ENCODE measurements at regions not wholly inside any gene's neighbourhood (a gene's known extent, or its start where the extent isn't known, plus 50 kb on each side); places are given as distances from the start of the nearest gene placed in this dataset.

DNA sequence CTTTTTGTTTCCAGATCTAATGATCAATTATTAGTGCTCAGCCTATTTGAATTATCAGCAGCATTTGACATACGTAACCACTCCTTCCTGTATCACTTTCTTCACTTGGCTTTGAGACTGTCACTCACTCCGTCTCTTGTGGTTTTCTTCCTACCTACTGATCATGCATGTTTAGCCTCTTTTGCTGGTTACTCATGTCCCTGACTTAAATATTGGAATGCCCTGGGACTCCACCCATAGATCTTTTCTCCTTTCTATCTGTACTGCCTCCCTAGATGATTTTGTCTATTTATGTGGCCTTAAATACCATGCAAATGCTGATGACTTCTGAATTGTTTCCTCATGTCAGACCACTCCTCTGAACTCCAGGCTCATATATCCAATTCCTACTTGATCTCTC lies 57.7 kb upstream of the PDE4B start:
- H3K4me1 Mint-ChIP-seq (ENCODE audit: low read depth) = no peaks in the 10 kb centered on the region; the same call in 1 of the 2 replicates
- DNase-seq = no peak
- TF ChIP-seq, protein P1, sequence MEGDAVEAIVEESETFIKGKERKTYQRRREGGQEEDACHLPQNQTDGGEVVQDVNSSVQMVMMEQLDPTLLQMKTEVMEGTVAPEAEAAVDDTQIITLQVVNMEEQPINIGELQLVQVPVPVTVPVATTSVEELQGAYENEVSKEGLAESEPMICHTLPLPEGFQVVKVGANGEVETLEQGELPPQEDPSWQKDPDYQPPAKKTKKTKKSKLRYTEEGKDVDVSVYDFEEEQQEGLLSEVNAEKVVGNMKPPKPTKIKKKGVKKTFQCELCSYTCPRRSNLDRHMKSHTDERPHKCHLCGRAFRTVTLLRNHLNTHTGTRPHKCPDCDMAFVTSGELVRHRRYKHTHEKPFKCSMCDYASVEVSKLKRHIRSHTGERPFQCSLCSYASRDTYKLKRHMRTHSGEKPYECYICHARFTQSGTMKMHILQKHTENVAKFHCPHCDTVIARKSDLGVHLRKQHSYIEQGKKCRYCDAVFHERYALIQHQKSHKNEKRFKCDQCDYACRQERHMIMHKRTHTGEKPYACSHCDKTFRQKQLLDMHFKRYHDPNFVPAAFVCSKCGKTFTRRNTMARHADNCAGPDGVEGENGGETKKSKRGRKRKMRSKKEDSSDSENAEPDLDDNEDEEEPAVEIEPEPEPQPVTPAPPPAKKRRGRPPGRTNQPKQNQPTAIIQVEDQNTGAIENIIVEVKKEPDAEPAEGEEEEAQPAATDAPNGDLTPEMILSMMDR (IDR thresholded peaks at IDR 0.05) = no peak
- no peaks in the 10 kb centered on the region; the same call in 1 of the 2 replicates for H3K9me3 Mint-ChIP-seq
- no peaks in the 10 kb centered on the region for H3K36me3 Mint-ChIP-seq (ENCODE audit: low read depth)
- H3K27ac Mint-ChIP-seq = no peak overlapping the region
- H3K4me3 Mint-ChIP-seq = no peak overlapping the region
- peaks cover 6% of the 10 kb centered on the region for H3K27me3 Mint-ChIP-seq (ENCODE audit: insufficient read depth)

DNA sequence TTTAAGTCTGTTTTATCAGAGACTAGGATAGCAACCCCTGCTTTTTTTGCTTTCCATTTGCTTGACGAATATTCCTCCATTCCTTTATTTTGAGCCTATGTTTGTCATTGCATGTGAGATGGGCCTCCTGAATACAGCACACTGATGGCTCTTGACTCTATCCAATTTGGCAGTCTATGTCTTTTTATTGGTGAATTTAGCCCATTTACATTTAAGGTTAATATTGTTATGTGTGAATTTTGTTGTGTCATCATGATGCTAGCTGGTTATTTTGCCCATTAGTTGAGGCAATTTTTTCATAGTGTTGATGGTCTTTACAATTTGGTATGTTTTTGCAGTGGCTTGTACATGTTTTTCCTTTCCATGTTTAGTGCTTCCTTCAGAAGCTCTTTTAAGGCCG lies 50.7 kb upstream of the PDE4B start:
- H3K27ac Mint-ChIP-seq = no peak overlapping the region
- H3K4me3 Mint-ChIP-seq = no peak overlapping the region
- peaks cover 24% of the 10 kb centered on the region for H3K36me3 Mint-ChIP-seq (ENCODE audit: low read depth)
- peaks cover 47% of the 10 kb centered on the region for H3K9me3 Mint-ChIP-seq
- H3K4me1 Mint-ChIP-seq (ENCODE audit: low read depth) = peaks cover 3% of the 10 kb centered on the region; the same call in 1 of the 2 replicates
- TF ChIP-seq, protein P1 (IDR thresholded peaks at IDR 0.05) = no peak
- peaks cover 4% of the 10 kb centered on the region for H3K27me3 Mint-ChIP-seq (ENCODE audit: insufficient read depth)
- no peak for DNase-seq
